Neuronal stem cell (in vitro differentiated cells): ENCODE measurements at regions not wholly inside any gene's neighbourhood (a gene's known extent, or its start where the extent isn't known, plus 50 kb on each side); places are given as distances from the start of the nearest gene placed in this dataset.
A peak's percentile ranks its signal among the peaks of the same experiment; 100 is the strongest.

Experiments used
- DNase-seq: peaks from one replicate; pipeline ENCODE4 v3.0.0-alpha.2; 2013; ENCODE audit warnings: low spot score
- H2AFZ ChIP-seq: one replicate; pipeline ENCODE4 v1.6.1; 2013; ENCODE audit warnings: mild to moderate bottlenecking, low read length, inconsistent platforms
- H2AK5ac ChIP-seq: 2 replicates; pipeline ENCODE4 v1.6.1; 2013; ENCODE audit warnings: low read depth, mild to moderate bottlenecking, inconsistent platforms, low read length, moderate library complexity, mixed read lengths
- H2BK120ac ChIP-seq: 2 replicates; pipeline ENCODE4 v1.6.1; 2013; ENCODE audit warnings: low read depth, mild to moderate bottlenecking, inconsistent platforms, low read length, moderate library complexity, mixed read lengths
- H2BK12ac ChIP-seq: one replicate; pipeline ENCODE4 v1.6.1; 2013; ENCODE audit warnings: low read length, inconsistent platforms
- H2BK15ac ChIP-seq: 2 replicates; pipeline ENCODE4 v1.6.1; 2013; ENCODE audit warnings: mild to moderate bottlenecking, low read length, inconsistent platforms, mixed read lengths
- H2BK5ac ChIP-seq: one replicate; pipeline ENCODE4 v1.6.1; 2013; ENCODE audit warnings: inconsistent platforms, mild to moderate bottlenecking, low read length, moderate library complexity
- H3K14ac ChIP-seq: one replicate; pipeline ENCODE4 v1.6.1; 2013; ENCODE audit warnings: low read length, inconsistent platforms
- H3K18ac ChIP-seq: 2 replicates; pipeline ENCODE4 v1.6.1; 2013; ENCODE audit warnings: low read length, inconsistent platforms
- H3K23ac ChIP-seq: 2 replicates; pipeline ENCODE4 v1.6.1; 2013; ENCODE audit warnings: low read depth, mild to moderate bottlenecking, mixed read lengths, low read length, inconsistent platforms; ENCODE audit not compliant: poor library complexity
- H3K27ac ChIP-seq: replicated peaks from 3 replicates; pipeline ENCODE4 v1.5.1; 2013; ENCODE audit warnings: low read length, inconsistent platforms
- H3K27me3 ChIP-seq, 3 experiments: 2 replicates each; pipeline ENCODE4 v1.6.1; 2013; ENCODE audit warnings: low read length in 3 of 3, mild to moderate bottlenecking in 2 of 3, inconsistent platforms in 1 of 3, low read depth in 1 of 3, mixed read lengths in 1 of 3, moderate library complexity in 1 of 3; ENCODE audit not compliant: control insufficient read depth in 3 of 3, insufficient read depth in 3 of 3
- H3K36me3 ChIP-seq, 2 donors: replicated peaks in 1 of 2; 2 replicates each; pipeline ENCODE4 v1.6.1; 2013; ENCODE audit warnings: low read length in 2 of 2; ENCODE audit not compliant: control insufficient read depth in 2 of 2, insufficient read depth in 2 of 2
- H3K4ac ChIP-seq: 2 replicates; pipeline ENCODE4 v1.6.1; 2013; ENCODE audit warnings: inconsistent platforms, mild to moderate bottlenecking, low read length, moderate library complexity
- H3K4me1 ChIP-seq, 2 donors: 1 replicate in 1 of 2; 2 replicates in 1 of 2; pipeline ENCODE4 v1.6.1; 2013; ENCODE audit warnings: low read length in 2 of 2, low read depth in 1 of 2; ENCODE audit not compliant: control insufficient read depth in 2 of 2, insufficient read depth in 1 of 2
- H3K4me2 ChIP-seq: one replicate; pipeline ENCODE4 v1.6.1; 2013; ENCODE audit warnings: mild to moderate bottlenecking, low read length, inconsistent platforms; ENCODE audit not compliant: insufficient read depth, poor library complexity, severe bottlenecking
- H3K4me3 ChIP-seq, 2 donors: 2 replicates each; pipeline ENCODE4 v1.5.1; 2013; ENCODE audit warnings: low read length in 2 of 2, mild to moderate bottlenecking in 2 of 2, inconsistent platforms in 1 of 2, moderate library complexity in 1 of 2
- H3K79me1 ChIP-seq: one replicate; pipeline ENCODE4 v1.6.1; 2013; ENCODE audit warnings: low read depth, mild to moderate bottlenecking, inconsistent platforms, low read length, moderate library complexity
- H3K9ac ChIP-seq: one replicate; pipeline ENCODE4 v1.6.1; 2013; ENCODE audit warnings: mild to moderate bottlenecking, low read depth, low read length, inconsistent platforms; ENCODE audit not compliant: poor library complexity
- H3K9me3 ChIP-seq, 2 donors: replicated peaks in 1 of 2; 2 replicates each; pipeline versions ENCODE3 to v1.6.1; 2013; ENCODE audit warnings: low read length in 2 of 2, mild to moderate bottlenecking in 2 of 2, inconsistent platforms in 1 of 2, low read depth in 1 of 2, mixed read lengths in 1 of 2, moderate library complexity in 1 of 2; ENCODE audit not compliant: control insufficient read depth in 2 of 2, insufficient read depth in 1 of 2
- H4K8ac ChIP-seq: one replicate; pipeline ENCODE4 v1.6.1; 2013; ENCODE audit warnings: low read depth, mild to moderate bottlenecking, inconsistent platforms, low read length, moderate library complexity
- H4K91ac ChIP-seq: one replicate; pipeline ENCODE4 v1.6.1; 2013; ENCODE audit warnings: low read length, low read depth, mild to moderate bottlenecking, inconsistent platforms; ENCODE audit not compliant: poor library complexity
- WGBS, 2 donors: extraction: QIAGEN DNeasy Blood & Tissue Kit; methylation state at CpG; one replicate each; pipeline ENCODE4 v1.1.7; 2013; ENCODE audit warnings: missing lambda C conversion rate in 2 of 2, mixed read lengths in 1 of 2; ENCODE audit not compliant: insufficient read length in 2 of 2, insufficient replicate concordance in 1 of 2; ENCODE audit errors: extremely low coverage in 2 of 2; 5-methylcytosine and 5-hydroxymethylcytosine counted together

GRCh38 chr4:152243896-152244595 is 291.8 kb downstream of the FBXW7 start:
- Histone ChIP-seq H2AK5ac (no peak overlapping the region), H3K14ac (no peak overlapping the region), H4K91ac (no peak overlapping the region), H3K4me2 (no peak overlapping the region), H3K4ac (no peak overlapping the region), H4K8ac (no peak overlapping the region), H2BK5ac (no peak overlapping the region), H2BK15ac (no peak overlapping the region), H3K27me3 (no peaks in the 10 kb centered on the region), H3K27ac (no peak overlapping the region), H2BK12ac (no peak overlapping the region), H3K79me1 (peaks cover 3% of the 10 kb centered on the region), H3K9me3 (no peaks in the 10 kb centered on the region), H3K4me3 (no peak overlapping the region), H3K36me3 (no peaks in the 10 kb centered on the region), H3K23ac (no peak overlapping the region), H3K9ac (no peak overlapping the region), H2AFZ (no peak overlapping the region), H2BK120ac (no peak overlapping the region), H3K18ac (no peak overlapping the region), H3K4me1 (peaks cover 0 to 2% of the 10 kb centered on the region in 2 donors)
- no CpG with 5 or more reads among the region's 11 CpGs for WGBS, 2 donors
- no peak for DNase-seq

GRCh38 chr4:152243206-152243605 is 292.7 kb downstream of the FBXW7 start:
- Histone ChIP-seq H2AFZ (no peak overlapping the region), H2BK15ac (no peak overlapping the region), H3K9ac (no peak overlapping the region), H3K4me2 (no peak overlapping the region), H2BK5ac (no peak overlapping the region), H4K91ac (no peak overlapping the region), H3K27me3 (no peaks in the 10 kb centered on the region), H3K27ac (no peak overlapping the region), H3K4ac (no peak overlapping the region), H3K18ac (no peak overlapping the region), H2AK5ac (no peak overlapping the region), H3K36me3 (no peaks in the 10 kb centered on the region), H3K9me3 (no peaks in the 10 kb centered on the region), H3K14ac (no peak overlapping the region), H3K4me3 (no peak overlapping the region), H2BK120ac (no peak overlapping the region), H3K23ac (no peak overlapping the region), H2BK12ac (no peak overlapping the region), H3K79me1 (peaks cover 3% of the 10 kb centered on the region), H3K4me1 (peaks cover 0 to 2% of the 10 kb centered on the region in 2 donors), H4K8ac (no peak overlapping the region)
- WGBS, 2 donors: no CpG with 5 or more reads among the region's 2 CpGs
- no peak for DNase-seq

- Histone ChIP-seq H2BK12ac (no peak overlapping the region), H2BK120ac (no peak overlapping the region), H3K14ac (no peak overlapping the region), H3K4me1 (no peaks in the 10 kb centered on the region), H3K36me3 (no peaks in the 10 kb centered on the region), H3K79me1 (no peaks in the 10 kb centered on the region), H2AK5ac (no peak overlapping the region), H2AFZ (no peak overlapping the region), H3K4me3 (no peak overlapping the region), H3K9me3 (no peaks in the 10 kb centered on the region), H2BK5ac (no peak overlapping the region), H4K91ac (no peak overlapping the region), H3K9ac (no peak overlapping the region), H3K27me3 (no peaks in the 10 kb centered on the region), H4K8ac (no peak overlapping the region), H3K18ac (no peak overlapping the region), H3K4me2 (no peak overlapping the region), H3K27ac (no peak overlapping the region), H3K23ac (no peak overlapping the region), H3K4ac (no peak overlapping the region), H2BK15ac (no peak overlapping the region)
- no CpG with 5 or more reads among the region's 1 CpG for WGBS, 2 donors
- no peak for DNase-seq
These were observed 295.7 kb downstream of the FBXW7 start for GRCh38 chr4:152240232-152240631.

GRCh38 chr4:152239216-152239615 is 296.7 kb downstream of the FBXW7 start:
- Histone ChIP-seq H2BK15ac (no peak overlapping the region), H3K4me1 (no peaks in the 10 kb centered on the region), H2BK12ac (no peak overlapping the region), H3K18ac (no peak overlapping the region), H3K4ac (no peak overlapping the region), H3K4me3 (no peak overlapping the region), H3K9ac (no peak overlapping the region), H3K23ac (no peak overlapping the region), H2AK5ac (no peak overlapping the region), H3K14ac (no peak overlapping the region), H3K27me3 (no peaks in the 10 kb centered on the region), H3K27ac (no peak overlapping the region), H2AFZ (peak overlapping the region; percentile 37), H2BK120ac (no peak overlapping the region), H2BK5ac (no peak overlapping the region), H4K91ac (no peak overlapping the region), H3K4me2 (no peak overlapping the region), H3K36me3 (no peaks in the 10 kb centered on the region), H3K79me1 (no peaks in the 10 kb centered on the region), H3K9me3 (no peaks in the 10 kb centered on the region), H4K8ac (no peak overlapping the region)
- DNase-seq: no peak
